HG03060 (cell line): ENCODE measurements at regions not wholly inside any gene's neighbourhood (a gene's known extent, or its start where the extent isn't known, plus 50 kb on each side); places are given as distances from the start of the nearest gene placed in this dataset.
"Not testable (repeated sequence)": the region's sequence is repeated elsewhere in the genome, so short reads cannot be mapped to it uniquely, and the experiment has no call there.

Experiments used
- ATAC-seq: cut with Tn5 transposase; IDR thresholded peaks from one replicate; pipeline ENCODE4 v1.9.1; 2021; ENCODE audit warnings: low read depth, moderate number of reproducible peaks; ENCODE audit not compliant: unreplicated experiment

DNA sequence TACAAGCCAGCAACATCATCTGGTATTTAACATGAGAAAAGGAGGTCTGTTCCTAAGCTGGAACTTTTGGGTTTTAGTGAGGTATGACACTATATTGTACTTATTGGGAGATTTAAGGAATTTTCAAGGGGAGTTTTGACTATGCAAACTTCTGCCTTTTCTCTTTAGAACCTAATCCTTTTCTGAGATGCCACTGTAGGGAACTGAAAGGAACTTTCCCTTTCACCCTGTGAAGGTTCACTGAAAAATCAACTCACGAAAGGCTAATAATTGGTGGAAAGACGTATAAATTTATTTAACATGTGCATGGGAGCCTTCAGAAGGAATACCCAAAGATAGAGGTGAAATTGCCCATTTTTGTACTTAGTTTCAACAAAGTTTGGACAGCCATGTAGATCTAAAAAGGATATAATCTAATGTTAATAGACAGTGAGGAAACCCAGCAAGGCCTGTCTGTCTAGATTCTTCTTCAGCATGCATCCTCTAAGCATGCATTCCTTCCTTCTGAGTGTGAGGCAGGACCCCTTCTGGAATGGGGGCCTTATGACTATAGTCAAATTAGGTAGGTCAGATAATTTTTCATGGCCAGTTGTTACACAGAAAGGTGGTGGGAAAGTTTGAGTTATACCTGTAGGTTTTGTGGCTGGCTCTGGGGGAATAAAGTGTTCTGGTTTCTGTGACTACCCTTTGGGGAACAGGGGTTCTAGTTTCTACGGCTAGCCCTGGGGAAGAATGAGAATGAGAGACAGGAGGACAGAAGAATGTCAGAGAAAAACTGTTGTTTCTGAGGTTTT is 200.3 kb downstream of the C9orf152 start:
- peak; percentile 50 for ATAC-seq

DNA sequence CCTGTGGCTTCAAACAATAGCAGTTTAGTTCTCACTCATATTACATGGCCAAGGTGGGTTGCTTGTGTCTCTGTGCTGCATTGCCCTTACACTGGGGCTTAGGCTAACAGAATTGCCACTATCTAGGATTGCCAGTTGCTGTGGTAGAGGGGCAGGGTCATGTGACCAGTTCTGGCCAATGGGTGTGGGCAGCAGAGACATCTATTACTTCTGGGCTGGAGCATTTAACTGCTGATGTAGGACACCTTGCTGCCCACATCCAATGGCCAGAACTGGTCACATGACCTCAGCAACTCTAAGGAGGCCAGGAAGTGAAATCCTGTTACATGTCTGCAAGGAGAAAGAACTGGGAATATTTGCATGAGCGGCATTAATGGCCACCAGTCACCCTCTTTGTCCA is 199.3 kb downstream of the C9orf152 start:
- no peak for ATAC-seq

DNA sequence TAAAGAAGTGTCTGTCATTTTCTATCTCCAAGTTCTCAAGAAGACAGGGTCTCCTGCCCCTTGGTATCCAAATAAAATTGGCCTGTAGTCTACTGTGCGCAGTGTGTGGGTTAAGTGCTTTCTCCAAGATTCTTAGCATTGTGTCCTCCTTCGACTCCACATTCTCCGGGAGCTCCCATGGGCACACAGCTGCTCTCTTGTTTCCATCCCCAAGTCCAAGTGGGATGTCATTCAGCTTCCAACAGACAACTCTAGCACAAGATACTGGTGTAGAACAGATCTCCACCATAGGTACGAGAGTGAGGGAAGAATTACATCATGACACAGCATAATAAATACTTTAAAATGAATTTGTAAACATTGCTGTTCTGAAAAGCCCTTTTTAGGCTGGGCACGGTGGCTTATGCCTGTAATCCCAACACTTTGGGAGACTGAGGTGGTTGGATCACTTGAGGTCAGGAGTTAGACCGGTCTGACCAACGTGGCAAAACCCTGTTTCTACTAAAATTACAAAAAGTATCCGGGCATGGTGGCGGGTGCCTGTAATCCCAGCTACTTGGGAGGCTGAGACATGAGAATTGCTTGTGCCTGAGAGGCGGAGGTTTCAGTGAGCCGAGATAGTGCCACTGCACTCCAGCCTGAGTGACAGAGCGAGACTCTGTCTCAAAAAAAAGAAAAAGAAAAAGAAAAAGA is 196.2 kb downstream of the C9orf152 start:
- ATAC-seq, result no peak

- ATAC-seq, result no peak
These were observed 194.9 kb downstream of the C9orf152 start for GRCh38 chr9:110013064-110013463.

GRCh38 chr9:110015759-110016158 is 192.2 kb downstream of the C9orf152 start:
- no peak for ATAC-seq

DNA sequence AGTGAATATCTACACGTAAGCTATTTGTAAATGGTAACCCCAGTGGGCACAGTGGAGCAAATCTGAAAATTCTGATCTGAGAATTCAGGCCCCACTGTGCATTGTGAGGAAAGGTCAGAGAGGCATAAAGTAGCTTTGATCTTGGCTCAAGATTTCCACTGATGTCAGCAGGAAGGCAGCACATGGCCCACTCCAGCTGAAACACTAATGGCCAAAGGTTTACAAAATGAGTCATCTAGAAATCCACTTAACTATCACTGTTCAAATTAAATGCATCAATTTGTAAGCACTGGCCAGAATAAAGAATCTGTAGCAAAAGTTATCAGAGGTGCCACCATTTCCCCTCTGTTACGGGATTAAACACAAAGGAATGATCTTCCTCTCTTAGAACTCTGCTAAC is 191.6 kb downstream of the C9orf152 start:
- no peak for ATAC-seq

DNA sequence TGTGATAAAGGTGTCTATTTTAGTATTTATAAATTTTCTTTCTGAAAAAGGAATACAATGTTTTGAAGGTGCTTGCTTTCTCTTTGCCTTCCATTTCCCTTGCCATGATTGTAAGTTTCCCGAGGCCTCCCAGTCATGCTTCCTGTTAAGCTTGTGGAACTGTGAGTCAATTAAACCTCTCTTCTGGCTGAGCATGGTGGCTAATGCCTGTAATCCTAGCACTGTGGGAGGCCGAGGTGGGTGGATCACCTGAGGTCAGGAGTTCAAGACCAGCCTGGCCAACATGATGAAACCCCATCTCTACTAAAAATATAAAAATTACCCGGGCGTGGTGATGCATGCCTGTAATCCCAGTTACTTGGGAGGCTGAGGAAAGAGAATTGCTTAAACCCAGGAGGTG is 187.7 kb downstream of the C9orf152 start:
- ATAC-seq, result not testable (repeated sequence)

- peak; percentile 93 for ATAC-seq
These were observed 186.1 kb downstream of the C9orf152 start for GRCh38 chr9:110021891-110022290.

GRCh38 chr9:110023221-110023620 is 184.7 kb downstream of the C9orf152 start:
- not testable (repeated sequence) for ATAC-seq

- no peak for ATAC-seq
These were observed 182.3 kb downstream of the C9orf152 start for GRCh38 chr9:110025551-110026170.

DNA sequence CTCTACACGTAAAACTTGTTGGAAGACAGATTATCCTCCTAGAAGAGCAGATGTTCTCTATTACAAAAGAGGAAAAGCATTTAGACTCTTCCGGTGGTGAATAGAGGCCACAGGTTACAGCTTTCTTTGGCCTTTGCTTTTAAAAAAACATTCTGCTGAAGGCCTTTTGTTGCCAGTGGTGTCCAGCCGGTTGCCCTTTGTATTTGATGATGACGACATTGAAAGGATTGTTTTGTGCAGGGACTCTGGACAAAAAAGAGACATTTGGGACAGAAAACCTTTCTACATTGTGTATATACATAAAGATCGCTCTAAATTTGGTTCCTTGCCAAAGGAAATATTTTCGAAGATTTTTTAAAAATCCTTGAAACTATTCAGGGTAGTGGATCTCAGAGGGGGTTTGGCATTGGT is 180.3 kb downstream of the C9orf152 start:
- ATAC-seq, result no peak

DNA sequence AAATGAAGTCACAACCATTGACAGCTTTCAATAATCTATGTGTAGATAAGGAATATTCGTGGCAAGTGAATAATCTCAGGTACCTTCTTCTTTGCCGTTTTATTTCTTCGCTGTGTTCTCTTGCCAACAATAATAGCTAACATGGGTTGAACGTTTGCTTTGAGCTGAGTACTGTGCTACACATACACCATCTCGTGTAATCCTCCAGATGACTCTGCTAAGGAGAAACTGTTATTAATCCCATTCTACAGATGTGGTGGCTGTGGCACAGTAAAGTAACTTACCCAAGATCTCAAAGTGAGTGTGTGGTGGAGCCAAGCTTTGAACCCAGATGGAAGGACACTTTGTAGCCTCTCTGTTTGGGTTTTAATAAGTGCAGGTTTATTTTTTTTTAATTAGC is 179.7 kb downstream of the C9orf152 start:
- no peak for ATAC-seq

DNA sequence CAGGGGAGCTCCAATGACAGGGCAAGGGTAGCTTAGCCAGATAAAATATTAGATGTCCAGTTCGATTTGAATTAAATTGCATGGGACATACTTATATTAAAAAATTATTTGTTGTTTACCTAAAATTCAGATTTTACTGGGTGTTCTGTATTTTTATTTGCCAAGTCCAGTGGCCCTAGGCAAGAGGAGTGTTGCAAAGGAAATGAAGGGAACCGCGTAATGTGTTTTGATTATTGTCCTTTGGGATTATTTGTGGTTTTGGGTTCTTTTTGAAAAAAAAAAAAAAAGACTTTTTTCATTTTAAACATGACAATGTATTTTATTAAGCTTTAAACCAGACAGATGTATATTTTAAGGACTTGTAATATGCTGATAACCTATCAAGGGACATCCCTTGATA is 179.3 kb downstream of the C9orf152 start:
- ATAC-seq, result no peak

DNA sequence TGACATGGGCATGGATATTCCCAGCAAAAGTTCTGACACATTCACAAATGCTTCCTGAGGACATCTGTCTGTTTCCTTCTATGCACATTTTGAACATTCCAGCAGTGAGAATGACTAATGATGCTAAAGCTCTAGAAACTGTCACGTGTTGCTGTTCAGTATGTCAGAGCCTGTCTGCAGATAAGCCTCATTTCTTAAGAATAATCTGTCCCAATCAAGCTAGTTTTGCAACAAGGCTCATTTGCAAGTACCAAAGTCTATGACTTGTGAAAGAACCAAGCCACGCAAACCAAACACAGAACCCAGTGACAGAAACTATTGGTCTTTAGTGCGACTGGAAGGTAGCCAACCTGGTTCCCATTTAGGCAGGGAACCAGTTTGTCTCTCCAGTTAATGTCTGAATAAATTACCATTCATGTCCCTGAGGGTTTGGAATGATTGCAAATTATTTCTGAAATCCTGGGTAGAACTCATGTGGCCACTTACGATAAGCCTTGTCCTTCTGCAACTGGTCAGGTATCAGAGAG is 178.5 kb downstream of the C9orf152 start:
- ATAC-seq, result no peak

- no peak for ATAC-seq
These were observed 177.9 kb downstream of the C9orf152 start for GRCh38 chr9:110029956-110030480.

- no peak for ATAC-seq
These were observed 177.3 kb downstream of the C9orf152 start for GRCh38 chr9:110030632-110031031.

DNA sequence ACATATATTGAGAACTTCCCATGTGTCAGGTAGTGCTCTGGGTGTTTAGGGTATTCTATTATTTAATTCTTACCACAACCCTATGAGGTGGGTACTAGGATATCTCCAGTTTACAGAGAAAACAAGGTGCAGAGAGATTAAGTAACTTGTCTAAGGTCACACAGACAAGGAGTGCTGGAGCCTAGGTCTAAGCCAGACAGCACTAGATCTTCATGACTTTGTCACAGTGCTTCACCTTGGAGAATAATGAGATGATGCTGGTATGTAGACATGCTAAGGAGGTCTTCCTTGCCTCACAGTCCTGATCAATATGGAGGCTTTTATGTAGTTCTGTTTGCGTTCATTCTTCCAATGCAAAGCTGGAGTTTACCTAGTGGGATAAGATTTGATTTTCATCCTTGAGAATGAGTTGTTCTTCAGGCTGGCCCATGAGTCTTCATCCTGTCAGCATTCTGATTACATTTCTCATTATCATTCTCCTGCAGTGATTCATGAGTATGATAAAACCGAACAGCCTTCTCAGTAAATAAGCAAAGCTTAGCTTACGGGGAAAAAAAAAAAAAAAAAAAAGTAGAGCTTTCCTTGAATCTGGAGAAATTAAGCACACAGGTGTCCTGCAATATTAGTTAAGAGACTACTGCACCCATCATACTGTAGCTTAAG is 176.3 kb downstream of the C9orf152 start:
- no peak for ATAC-seq

GRCh38 chr9:110032532-110032931 is 175.4 kb downstream of the C9orf152 start:
- not testable (repeated sequence) for ATAC-seq

DNA sequence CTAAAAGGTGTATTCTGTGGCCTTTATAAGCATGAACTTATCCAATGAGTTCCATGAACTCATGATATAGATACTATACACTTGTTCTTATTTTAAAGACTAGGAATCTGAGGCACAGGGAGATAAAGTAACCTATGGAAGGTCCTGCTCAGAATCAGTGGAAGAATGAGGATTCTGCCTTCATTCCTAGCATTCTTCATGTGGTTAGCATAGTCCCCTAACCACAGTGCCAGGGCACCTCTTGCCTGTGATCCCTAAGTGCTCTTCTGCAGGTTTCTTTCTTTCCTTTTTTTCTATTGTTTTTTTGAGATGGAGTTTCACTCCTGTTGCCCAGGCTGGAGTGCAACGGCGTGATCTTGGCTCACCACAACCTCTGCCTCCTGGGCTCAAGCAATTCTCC is 174.1 kb downstream of the C9orf152 start:
- ATAC-seq, result no peak

- no peak for ATAC-seq
These were observed 171.7 kb downstream of the C9orf152 start for GRCh38 chr9:110036286-110036685.

GRCh38 chr9:110040788-110041187 is 167.2 kb downstream of the C9orf152 start:
- no peak for ATAC-seq
